ENCODE measurements at regions not wholly inside any gene's neighbourhood (a gene's known extent, or its start where the extent isn't known, plus 50 kb on each side); places are given as distances from the start of the nearest gene placed in this dataset.

GRCh38 chr5:174625591-174626350 lies 98.6 kb upstream of the MSX2 start:
- TF ChIP-seq CTCF (conservative IDR thresholded peaks at IDR 0.05 in 1 of 2, IDR thresholded peaks at IDR 0.05 in 1 of 2; ENCODE audit: extremely low read depth in 1 of 2, insufficient read depth in 1 of 2, low read depth in 1 of 2, low read length in 2 of 2) (no peak), EZH2 (IDR thresholded peaks at IDR 0.05; ENCODE audit: borderline replicate concordance, low read length) (no peak)

All from mammary epithelial cell (primary cell).